ENCODE measurements at regions not wholly inside any gene's neighbourhood (a gene's known extent, or its start where the extent isn't known, plus 50 kb on each side); places are given as distances from the start of the nearest gene placed in this dataset.

DNA sequence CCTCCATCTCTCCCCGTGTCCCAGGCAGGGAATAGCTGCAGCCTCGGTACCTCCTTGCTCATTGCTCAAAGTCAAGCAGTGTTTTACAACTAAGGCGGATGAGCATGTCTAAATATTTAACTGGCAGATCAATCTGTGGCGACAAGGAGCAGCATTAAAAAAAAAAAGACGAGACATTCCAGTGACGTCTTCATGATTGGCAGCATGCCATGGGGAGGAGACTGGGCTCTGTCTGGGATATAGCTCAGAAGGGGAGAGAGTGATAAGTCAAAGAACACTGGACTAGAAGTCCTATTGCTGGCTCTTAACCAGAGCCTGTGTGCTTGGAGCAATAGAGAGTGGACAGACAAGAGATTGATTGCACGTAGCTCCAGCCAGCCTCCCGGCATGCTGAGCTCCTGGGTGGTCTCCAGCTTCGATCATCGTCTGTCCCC lies 287.5 kb upstream of the PODXL start:
- Histone ChIP-seq H3K9me3 (ENCODE audit: low read length) (no peaks in the 10 kb centered on the region), H4K20me1 (ENCODE audit: insufficient read depth, low read length) (no peaks in the 10 kb centered on the region), H3K4me2 (ENCODE audit: low read length) (no peak overlapping the region), H3K4me1 (ENCODE audit: insufficient read depth, low read length, severe bottlenecking) (no peaks in the 10 kb centered on the region), H3K9ac (ENCODE audit: low read length) (no peak overlapping the region), H3K27ac (ENCODE audit: low read depth, low read length, poor library complexity, severe bottlenecking) (no peak overlapping the region), H3K79me2 (ENCODE audit: insufficient read depth, low read length) (no peaks in the 10 kb centered on the region), H3K4me3 (ENCODE audit: low read depth, low read length, poor library complexity, severe bottlenecking) (no peak overlapping the region), H3K9me2 (ENCODE audit: low read depth, low read length) (no peaks in the 10 kb centered on the region), H3K27me3 (ENCODE audit: insufficient read depth, low read length) (no peaks in the 10 kb centered on the region; the same call in 1 of the 2 replicates), H3K36me3 (ENCODE audit: insufficient read depth, low read length) (no peaks in the 10 kb centered on the region), H3F3A (ENCODE audit: insufficient read depth, low read length) (no peaks in the 10 kb centered on the region), H2AFZ (ENCODE audit: low read length) (no peak overlapping the region)
- no peak for TF ChIP-seq CTCF (IDR thresholded peaks at IDR 0.05; ENCODE audit: low read length)

DNA sequence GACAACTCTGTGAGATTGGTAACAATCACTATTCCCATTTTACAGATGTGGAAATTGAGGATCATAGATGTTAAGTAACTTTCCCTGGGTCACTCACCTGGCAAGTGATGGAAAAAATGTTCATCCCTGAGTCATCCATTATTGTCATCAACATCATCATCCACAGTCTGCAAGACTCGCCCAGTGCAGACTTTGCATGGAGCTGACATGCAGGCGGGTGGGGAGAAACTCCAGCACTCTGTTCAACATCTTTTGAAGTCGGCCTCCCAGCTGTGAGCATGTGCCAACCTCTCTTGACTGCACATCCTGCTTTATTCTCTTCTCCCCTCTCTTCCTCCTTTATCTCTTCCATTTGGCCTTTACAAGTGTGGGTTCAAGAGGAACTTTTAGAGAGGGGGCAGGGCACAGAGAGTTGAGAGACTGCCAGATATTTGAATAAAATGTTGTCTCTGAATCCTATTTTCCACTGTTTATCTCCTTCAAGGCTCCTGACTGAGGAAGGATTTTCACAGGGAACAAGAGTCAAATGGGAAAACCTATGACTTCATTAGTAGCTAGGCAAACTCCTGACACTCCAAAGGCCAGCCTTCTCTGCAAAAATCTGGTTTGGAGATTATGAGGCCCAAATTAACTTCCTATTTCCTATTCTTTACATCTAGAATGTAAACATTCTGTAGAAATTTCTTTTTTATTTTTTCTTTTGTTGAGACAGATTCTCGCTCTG lies 283.7 kb upstream of the PODXL start:
- Histone ChIP-seq H3K4me3 (ENCODE audit: low read depth, low read length, poor library complexity, severe bottlenecking) (no peak overlapping the region), H3K9me2 (ENCODE audit: low read depth, low read length) (no peaks in the 10 kb centered on the region), H3K4me1 (ENCODE audit: insufficient read depth, low read length, severe bottlenecking) (no peaks in the 10 kb centered on the region), H3K9ac (ENCODE audit: low read length) (no peak overlapping the region), H3F3A (ENCODE audit: insufficient read depth, low read length) (no peaks in the 10 kb centered on the region), H3K4me2 (ENCODE audit: low read length) (no peak overlapping the region), H3K27me3 (ENCODE audit: insufficient read depth, low read length) (no peaks in the 10 kb centered on the region; the same call in 1 of the 2 replicates), H4K20me1 (ENCODE audit: insufficient read depth, low read length) (no peaks in the 10 kb centered on the region), H3K79me2 (ENCODE audit: insufficient read depth, low read length) (no peaks in the 10 kb centered on the region), H3K27ac (ENCODE audit: low read depth, low read length, poor library complexity, severe bottlenecking) (no peak overlapping the region), H3K36me3 (ENCODE audit: insufficient read depth, low read length) (no peaks in the 10 kb centered on the region), H3K9me3 (ENCODE audit: low read length) (no peaks in the 10 kb centered on the region), H2AFZ (ENCODE audit: low read length) (no peak overlapping the region)
- TF ChIP-seq EZH2 (IDR thresholded peaks at IDR 0.05; ENCODE audit: borderline replicate concordance, low read length), result no peak
- no peak for TF ChIP-seq CTCF (IDR thresholded peaks at IDR 0.05; ENCODE audit: low read length)

- Histone ChIP-seq H4K20me1 (ENCODE audit: insufficient read depth, low read length) (no peaks in the 10 kb centered on the region), H3K9me2 (ENCODE audit: low read depth, low read length) (no peaks in the 10 kb centered on the region), H3K27ac (ENCODE audit: low read depth, low read length, poor library complexity, severe bottlenecking) (no peak overlapping the region), H3K4me3 (ENCODE audit: low read depth, low read length, poor library complexity, severe bottlenecking) (no peak overlapping the region), H3K4me1 (ENCODE audit: insufficient read depth, low read length, severe bottlenecking) (no peaks in the 10 kb centered on the region), H3K4me2 (ENCODE audit: low read length) (no peak overlapping the region), H3F3A (ENCODE audit: insufficient read depth, low read length) (no peaks in the 10 kb centered on the region), H3K36me3 (ENCODE audit: insufficient read depth, low read length) (no peaks in the 10 kb centered on the region), H3K9ac (ENCODE audit: low read length) (no peak overlapping the region), H3K9me3 (ENCODE audit: low read length) (no peaks in the 10 kb centered on the region), H3K79me2 (ENCODE audit: insufficient read depth, low read length) (no peaks in the 10 kb centered on the region), H2AFZ (ENCODE audit: low read length) (no peak overlapping the region), H3K27me3 (ENCODE audit: insufficient read depth, low read length) (no peaks in the 10 kb centered on the region; the same call in 1 of the 2 replicates)
- TF ChIP-seq EZH2 (IDR thresholded peaks at IDR 0.05; ENCODE audit: borderline replicate concordance, low read length), result no peak
- TF ChIP-seq CTCF (IDR thresholded peaks at IDR 0.05; ENCODE audit: low read length), result no peak
Observed at GRCh38 chr7:131836733-131837132, 280.3 kb upstream of the PODXL start.
